ENCODE measurements at regions not wholly inside any gene's neighbourhood (a gene's known extent, or its start where the extent isn't known, plus 50 kb on each side); places are given as distances from the start of the nearest gene placed in this dataset.
"Not testable (repeated sequence)": the region's sequence is repeated elsewhere in the genome, so short reads cannot be mapped to it uniquely, and the experiment has no call there.

GRCh38 chr2:234861841-234862735 is 89.7 kb upstream of the SH3BP4 start:
- no peak for DNase-seq

- not testable (repeated sequence) for DNase-seq
Observed at GRCh38 chr2:234859330-234859872, 92.4 kb upstream of the SH3BP4 start.

- no peak for DNase-seq
Observed at GRCh38 chr2:234858790-234859329, 93.0 kb upstream of the SH3BP4 start.

- DNase-seq = no peak
Observed at GRCh38 chr2:234858145-234858544, 93.7 kb upstream of the SH3BP4 start.

- DNase-seq = no peak
Observed at GRCh38 chr2:234853729-234854128, 98.1 kb upstream of the SH3BP4 start.

- no peak for DNase-seq
Observed at GRCh38 chr2:234852941-234853340, 98.9 kb upstream of the SH3BP4 start.

- DNase-seq = no peak
Observed at GRCh38 chr2:234852035-234852434, 99.8 kb upstream of the SH3BP4 start.

- no peak for DNase-seq
Observed at GRCh38 chr2:234851451-234851850, 100.4 kb upstream of the SH3BP4 start.

- no peak for DNase-seq
Observed at GRCh38 chr2:234850818-234851217, 101.0 kb upstream of the SH3BP4 start.

GRCh38 chr2:234849678-234850077 is 102.1 kb upstream of the SH3BP4 start:
- no peak for DNase-seq

GRCh38 chr2:234848578-234848977 is 103.2 kb upstream of the SH3BP4 start:
- DNase-seq = no peak

- DNase-seq = no peak
Observed at GRCh38 chr2:234847639-234848038, 104.2 kb upstream of the SH3BP4 start.

- DNase-seq = no peak
Observed at GRCh38 chr2:234847364-234847635, 104.5 kb upstream of the SH3BP4 start.

- DNase-seq = no peak
Observed at GRCh38 chr2:234846599-234847363, 105.0 kb upstream of the SH3BP4 start.

GRCh38 chr2:234845602-234846590 is 105.9 kb upstream of the SH3BP4 start:
- no peak for DNase-seq

- no peak for DNase-seq
Observed at GRCh38 chr2:234843411-234843810, 108.4 kb upstream of the SH3BP4 start.

GRCh38 chr2:234842753-234843152 is 109.1 kb upstream of the SH3BP4 start:
- DNase-seq = no peak

GRCh38 chr2:234841321-234842015 is 110.3 kb upstream of the SH3BP4 start:
- no peak for DNase-seq

GRCh38 chr2:234840336-234840735 is 111.5 kb upstream of the SH3BP4 start:
- no peak for DNase-seq

GRCh38 chr2:234839285-234839684 is 112.5 kb upstream of the SH3BP4 start:
- DNase-seq = no peak

GRCh38 chr2:234836271-234836670 is 115.5 kb upstream of the SH3BP4 start:
- DNase-seq = no peak

- DNase-seq = no peak
Observed at GRCh38 chr2:234835738-234836137, 116.1 kb upstream of the SH3BP4 start.
